HCEC 1CT (cell line): ENCODE measurements at regions not wholly inside any gene's neighbourhood (a gene's known extent, or its start where the extent isn't known, plus 50 kb on each side); places are given as distances from the start of the nearest gene placed in this dataset.
A peak's percentile ranks its signal among the peaks of the same experiment; 100 is the strongest.
"Not testable (repeated sequence)": the region's sequence is repeated elsewhere in the genome, so short reads cannot be mapped to it uniquely, and the experiment has no call there.

ENCODE experiments used
- DNase-seq: peaks from one replicate; pipeline ENCODE4 v3.0.0-alpha.2; 2017

GRCh38 chrX:80929251-80929650 is 119.6 kb upstream of the BRWD3 start:
- no peak for DNase-seq

GRCh38 chrX:80917919-80918318 is 108.2 kb upstream of the BRWD3 start:
- no peak for DNase-seq

DNA sequence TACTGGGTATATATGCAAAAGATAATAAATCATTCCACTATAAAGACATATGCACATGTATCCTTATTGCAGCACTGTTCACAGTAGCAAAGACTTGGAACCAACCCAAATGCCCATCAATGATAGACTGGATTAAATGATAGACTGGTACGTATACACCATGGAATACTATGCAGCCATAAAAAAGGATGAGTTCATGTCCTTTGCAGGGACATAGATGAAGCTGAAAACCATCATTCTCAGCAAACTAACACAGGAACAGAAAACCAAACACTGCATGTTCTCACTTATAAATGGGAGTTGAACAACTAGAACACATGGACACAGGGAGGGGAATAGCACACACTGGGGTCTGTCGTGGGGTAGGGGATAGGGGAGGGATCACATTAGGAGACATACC is 102.7 kb upstream of the BRWD3 start:
- DNase-seq = not testable (repeated sequence)

GRCh38 chrX:80879916-80880315 is 70.2 kb upstream of the BRWD3 start:
- DNase-seq = peak; percentile 1

DNA sequence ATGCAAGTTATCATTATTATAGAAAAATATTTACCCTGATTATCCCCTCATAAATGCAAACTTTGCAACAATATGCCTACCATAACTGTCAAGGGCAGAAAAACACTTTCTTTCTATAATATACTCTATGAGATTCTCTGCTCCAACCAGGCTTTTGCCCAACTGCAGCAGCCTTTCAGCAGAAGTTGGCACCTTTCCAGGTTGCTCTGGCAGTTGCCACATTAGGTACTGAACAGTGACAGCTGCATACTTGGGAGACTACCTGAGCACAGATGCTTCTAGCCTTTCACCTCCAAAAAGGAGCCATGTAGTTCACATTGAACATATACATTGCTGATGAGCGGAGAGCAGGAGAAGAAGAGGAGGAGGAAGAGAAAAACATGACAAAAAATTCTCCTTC is 69.5 kb upstream of the BRWD3 start:
- DNase-seq = no peak

GRCh38 chrX:80876877-80877276 is 67.2 kb upstream of the BRWD3 start:
- DNase-seq = peak; percentile 1
